ENCODE measurements at regions not wholly inside any gene's neighbourhood (a gene's known extent, or its start where the extent isn't known, plus 50 kb on each side); places are given as distances from the start of the nearest gene placed in this dataset.

DNA sequence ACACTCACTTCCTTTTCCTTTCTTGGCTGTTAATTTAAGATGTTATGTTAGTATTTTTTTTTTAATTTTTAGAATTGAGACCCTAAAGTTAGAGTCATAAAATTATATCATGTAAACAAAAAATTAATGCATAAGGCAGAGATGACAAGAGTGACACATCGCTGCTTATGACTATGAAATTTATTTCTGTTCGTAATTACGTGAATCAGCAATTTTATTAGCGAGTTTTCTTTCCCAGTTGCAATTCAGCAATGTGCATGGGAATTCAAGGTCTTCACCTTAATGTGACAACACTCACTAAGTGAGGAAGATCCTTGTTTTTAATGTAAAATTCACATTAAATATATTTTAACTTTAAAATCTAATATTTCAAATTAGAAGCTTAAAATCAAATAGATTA is 181.2 kb upstream of the SPOCK3 start:
- no peaks in the 10 kb centered on the region for H3K4me1 ChIP-seq (ENCODE audit: control insufficient read depth, insufficient read depth, low read length)
- H3K27ac ChIP-seq (ENCODE audit: low read length) = no peak overlapping the region
- DNase-seq = no peak
- WGBS (ENCODE audit: insufficient coverage, low lambda C conversion rate) = 88% methylated on average over 1 of the region's 4 CpGs
- no peaks in the 10 kb centered on the region for H3K36me3 ChIP-seq (ENCODE audit: control insufficient read depth, insufficient read depth, low read length)
- no peak overlapping the region for H3K4me3 ChIP-seq (ENCODE audit: low read length)
- H3K27me3 ChIP-seq (ENCODE audit: control insufficient read depth, insufficient read depth, low read length) = no peaks in the 10 kb centered on the region
- H3K9me3 ChIP-seq (ENCODE audit: control insufficient read depth, low read depth, low read length) = no peaks in the 10 kb centered on the region

DNA sequence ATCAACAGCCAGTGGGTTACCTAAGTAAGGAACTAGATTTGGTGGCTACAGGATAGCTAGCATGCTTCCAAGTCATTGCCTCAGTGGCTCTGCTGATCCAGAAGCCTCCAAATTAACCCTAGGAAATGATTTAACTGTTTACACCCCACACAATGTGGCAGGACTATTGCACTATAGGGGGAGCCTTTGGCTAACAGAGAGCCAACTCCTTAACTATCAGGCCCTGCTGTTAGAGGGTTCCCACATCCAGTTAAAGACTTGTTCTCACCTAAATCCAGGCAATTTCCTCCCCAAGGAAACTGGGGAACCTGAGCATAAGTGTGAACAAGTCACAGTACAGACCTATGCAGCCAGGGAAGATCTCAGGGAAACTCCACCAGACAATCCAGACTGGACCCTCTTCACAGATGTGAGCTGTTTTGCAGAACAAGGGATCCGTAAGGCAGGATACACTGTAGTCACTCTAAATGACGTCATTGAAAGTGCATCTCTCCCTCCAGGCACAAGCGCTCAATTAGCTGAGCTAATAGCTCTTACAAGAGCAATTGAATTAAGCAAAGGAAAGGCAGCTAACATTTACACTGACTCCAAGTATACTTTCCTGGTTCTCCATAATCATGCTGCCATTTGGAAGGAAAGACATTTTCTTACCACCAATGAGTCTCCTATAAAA is 185.3 kb upstream of the SPOCK3 start:
- Histone ChIP-seq H3K9me3 (ENCODE audit: control insufficient read depth, low read depth, low read length) (no peaks in the 10 kb centered on the region), H3K4me3 (ENCODE audit: low read length) (no peak overlapping the region), H3K4me1 (ENCODE audit: control insufficient read depth, insufficient read depth, low read length) (no peaks in the 10 kb centered on the region), H3K36me3 (ENCODE audit: control insufficient read depth, insufficient read depth, low read length) (no peaks in the 10 kb centered on the region), H3K27ac (ENCODE audit: low read length) (no peak overlapping the region), H3K27me3 (ENCODE audit: control insufficient read depth, insufficient read depth, low read length) (no peaks in the 10 kb centered on the region)
- no peak for DNase-seq
- no CpG with 5 or more reads among the region's 3 CpGs for WGBS (ENCODE audit: insufficient coverage, low lambda C conversion rate)

DNA sequence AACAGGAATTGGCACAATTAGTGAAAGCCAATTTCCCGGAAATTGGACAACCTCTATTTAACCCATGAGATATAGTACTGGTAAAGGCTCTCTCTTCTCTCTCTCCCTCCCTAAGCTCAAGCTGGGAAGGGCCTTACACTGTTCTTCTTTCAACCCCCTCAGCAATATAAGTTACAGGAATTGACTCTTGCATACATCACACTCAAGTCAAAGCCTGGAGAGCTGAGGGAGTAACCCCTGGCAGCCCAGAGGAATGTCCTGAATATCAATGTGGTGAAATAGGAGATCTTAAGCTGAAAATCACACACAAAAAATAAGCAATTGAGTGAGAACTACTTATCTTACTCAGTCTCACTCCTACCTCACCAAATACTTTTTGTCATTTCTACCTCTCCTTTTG is 186.9 kb upstream of the SPOCK3 start:
- no peaks in the 10 kb centered on the region for H3K9me3 ChIP-seq (ENCODE audit: control insufficient read depth, low read depth, low read length)
- no peaks in the 10 kb centered on the region for H3K4me1 ChIP-seq (ENCODE audit: control insufficient read depth, insufficient read depth, low read length)
- WGBS (ENCODE audit: insufficient coverage, low lambda C conversion rate) = 60% methylated on average over 1 of the region's 1 CpG
- no peak overlapping the region for H3K4me3 ChIP-seq (ENCODE audit: low read length)
- H3K27ac ChIP-seq (ENCODE audit: low read length) = no peak overlapping the region
- H3K36me3 ChIP-seq (ENCODE audit: control insufficient read depth, insufficient read depth, low read length) = no peaks in the 10 kb centered on the region
- no peaks in the 10 kb centered on the region for H3K27me3 ChIP-seq (ENCODE audit: control insufficient read depth, insufficient read depth, low read length)
- no peak for DNase-seq

DNA sequence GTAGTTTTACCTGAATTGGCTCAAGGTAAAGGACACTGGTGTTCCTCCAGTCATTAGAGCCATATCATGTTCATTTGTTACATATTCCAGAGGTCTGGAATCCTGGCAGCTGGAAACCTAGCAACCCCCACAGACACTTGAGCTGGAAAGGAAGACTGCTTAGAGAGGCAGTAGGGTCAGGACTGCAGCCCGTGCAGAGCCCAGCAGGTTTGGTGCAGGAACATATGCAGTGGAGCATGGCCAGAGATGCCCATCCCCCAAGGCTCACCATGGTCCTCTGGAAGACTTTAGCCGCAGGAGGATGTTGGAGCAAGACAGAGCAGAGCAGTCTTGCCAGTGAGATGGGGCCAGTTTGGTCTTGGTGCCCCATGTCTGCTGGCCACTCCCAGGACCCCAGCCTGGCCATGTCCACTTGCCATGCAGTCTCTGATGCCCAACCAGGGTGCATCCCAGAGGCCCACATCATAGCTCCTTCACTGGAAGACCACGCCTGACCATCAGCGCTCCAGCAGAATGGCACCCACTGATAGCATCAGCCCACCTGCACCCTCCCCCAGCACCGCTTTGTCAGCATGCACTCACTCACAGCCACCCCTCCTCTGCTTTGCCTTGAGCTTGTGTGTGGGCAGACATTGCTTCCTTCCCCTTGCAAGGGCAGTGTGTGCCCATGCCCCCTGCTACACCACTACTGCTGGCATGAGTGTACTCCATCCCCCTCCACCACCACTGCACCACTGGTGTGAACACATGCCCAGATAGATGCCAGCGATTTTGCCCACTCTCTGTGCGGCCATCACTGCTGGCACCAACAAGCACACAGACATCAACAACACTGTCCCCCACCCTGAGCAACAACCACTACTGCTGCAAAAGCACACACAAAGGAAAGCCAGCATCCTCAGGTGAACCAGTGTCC is 190.3 kb upstream of the SPOCK3 start:
- H3K4me1 ChIP-seq (ENCODE audit: control insufficient read depth, insufficient read depth, low read length) = no peaks in the 10 kb centered on the region
- no peaks in the 10 kb centered on the region for H3K9me3 ChIP-seq (ENCODE audit: control insufficient read depth, low read depth, low read length)
- H3K27me3 ChIP-seq (ENCODE audit: control insufficient read depth, insufficient read depth, low read length) = no peaks in the 10 kb centered on the region
- no CpG with 5 or more reads among the region's 7 CpGs for WGBS (ENCODE audit: insufficient coverage, low lambda C conversion rate)
- no peak overlapping the region for H3K4me3 ChIP-seq (ENCODE audit: low read length)
- no peaks in the 10 kb centered on the region for H3K36me3 ChIP-seq (ENCODE audit: control insufficient read depth, insufficient read depth, low read length)
- no peak overlapping the region for H3K27ac ChIP-seq (ENCODE audit: low read length)
- DNase-seq = no peak

DNA sequence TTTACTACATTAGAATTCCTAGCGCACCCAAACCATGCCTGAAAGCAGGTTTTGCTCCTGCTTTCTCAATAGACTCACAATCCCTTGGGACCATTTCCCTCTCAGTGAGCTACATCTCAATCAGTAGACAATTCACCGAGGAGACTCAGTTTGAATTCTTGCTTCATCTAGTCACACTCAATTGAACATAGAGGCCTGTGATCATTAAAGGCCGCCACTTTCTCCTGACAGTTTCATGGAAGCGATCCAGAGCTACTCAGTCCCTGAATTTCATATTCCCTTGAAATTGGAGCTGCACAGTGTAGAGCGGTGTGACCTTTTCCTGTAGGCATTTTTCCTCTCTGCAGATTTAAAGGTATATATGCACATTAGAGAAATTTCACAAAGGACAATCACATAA is 193.9 kb upstream of the SPOCK3 start:
- 100% methylated on average over 1 of the region's 5 CpGs for WGBS (ENCODE audit: insufficient coverage, low lambda C conversion rate)
- Histone ChIP-seq H3K27ac (ENCODE audit: low read length) (no peak overlapping the region), H3K4me1 (ENCODE audit: control insufficient read depth, insufficient read depth, low read length) (no peaks in the 10 kb centered on the region), H3K4me3 (ENCODE audit: low read length) (no peak overlapping the region), H3K27me3 (ENCODE audit: control insufficient read depth, insufficient read depth, low read length) (no peaks in the 10 kb centered on the region), H3K36me3 (ENCODE audit: control insufficient read depth, insufficient read depth, low read length) (no peaks in the 10 kb centered on the region), H3K9me3 (ENCODE audit: control insufficient read depth, low read depth, low read length) (no peaks in the 10 kb centered on the region)
- no peak for DNase-seq

DNA sequence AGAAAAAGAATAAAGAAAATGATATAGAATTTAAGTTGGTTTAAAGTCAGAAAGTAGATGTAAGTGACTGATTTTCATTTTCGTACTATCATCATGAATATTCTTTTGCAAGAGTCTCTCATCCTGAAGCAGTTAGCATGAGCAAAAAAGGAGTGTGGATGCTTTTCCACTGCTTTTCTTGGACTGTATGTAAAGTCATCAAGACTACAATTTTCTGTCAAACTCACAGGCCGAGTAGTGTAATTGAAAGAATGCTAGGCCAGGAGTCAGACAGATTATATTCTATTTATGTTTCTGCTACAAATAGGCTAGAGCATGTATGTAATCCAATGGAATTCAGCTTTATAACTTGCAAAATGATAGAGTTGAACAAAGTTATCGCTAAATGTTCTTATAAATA is 197.1 kb upstream of the SPOCK3 start:
- Histone ChIP-seq H3K9me3 (ENCODE audit: control insufficient read depth, low read depth, low read length) (no peaks in the 10 kb centered on the region), H3K36me3 (ENCODE audit: control insufficient read depth, insufficient read depth, low read length) (no peaks in the 10 kb centered on the region), H3K27me3 (ENCODE audit: control insufficient read depth, insufficient read depth, low read length) (no peaks in the 10 kb centered on the region), H3K27ac (ENCODE audit: low read length) (no peak overlapping the region), H3K4me1 (ENCODE audit: control insufficient read depth, insufficient read depth, low read length) (no peaks in the 10 kb centered on the region), H3K4me3 (ENCODE audit: low read length) (no peak overlapping the region)
- WGBS (ENCODE audit: insufficient coverage, low lambda C conversion rate) = 100% methylated on average over 1 of the region's 3 CpGs
- no peak for DNase-seq

DNA sequence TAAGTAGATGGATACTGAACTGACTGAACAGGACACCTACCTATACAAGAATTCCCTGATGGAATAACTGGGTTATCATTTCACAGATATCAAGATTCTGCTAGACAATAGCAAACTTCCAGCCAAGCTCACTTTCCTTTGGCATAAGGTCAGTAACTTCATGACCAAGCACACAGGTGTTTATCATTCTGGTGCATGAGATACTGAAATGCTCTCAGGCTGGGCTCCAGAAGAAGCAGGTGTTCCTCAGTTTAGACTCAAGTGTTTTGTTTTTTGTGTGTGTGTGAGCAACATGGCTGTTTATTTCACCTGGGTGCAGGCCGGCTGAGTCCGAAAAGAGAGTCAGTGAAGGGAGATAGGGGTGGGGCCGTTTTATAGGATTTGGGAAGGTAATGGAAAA is 201.5 kb upstream of the SPOCK3 start:
- WGBS (ENCODE audit: insufficient coverage, low lambda C conversion rate) = no CpG with 5 or more reads among the region's 3 CpGs
- Histone ChIP-seq H3K4me3 (ENCODE audit: low read length) (no peak overlapping the region), H3K27ac (ENCODE audit: low read length) (no peak overlapping the region), H3K4me1 (ENCODE audit: control insufficient read depth, insufficient read depth, low read length) (no peaks in the 10 kb centered on the region), H3K27me3 (ENCODE audit: control insufficient read depth, insufficient read depth, low read length) (no peaks in the 10 kb centered on the region), H3K9me3 (ENCODE audit: control insufficient read depth, low read depth, low read length) (no peaks in the 10 kb centered on the region), H3K36me3 (ENCODE audit: control insufficient read depth, insufficient read depth, low read length) (no peaks in the 10 kb centered on the region)
- no peak for DNase-seq

DNA sequence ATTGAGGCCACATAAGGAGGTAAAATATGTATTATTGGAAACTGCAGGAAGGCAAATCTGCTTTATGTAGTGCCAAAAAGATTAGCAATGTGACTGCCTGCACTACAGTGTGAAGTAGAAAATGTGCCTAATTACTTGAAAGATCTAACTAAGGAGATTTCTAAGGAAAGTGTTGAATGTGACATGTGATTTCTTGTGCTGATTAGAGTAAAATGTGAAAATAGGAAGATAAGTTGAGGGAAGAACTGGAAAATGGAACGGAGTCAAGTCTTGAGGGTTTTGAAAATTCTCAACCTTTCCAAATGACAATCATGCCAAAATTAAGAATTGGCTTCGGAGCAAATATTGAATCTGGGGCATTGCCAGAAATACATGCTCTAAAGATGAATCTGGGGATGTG is 209.5 kb upstream of the SPOCK3 start:
- Histone ChIP-seq H3K4me3 (ENCODE audit: low read length) (no peak overlapping the region), H3K4me1 (ENCODE audit: control insufficient read depth, insufficient read depth, low read length) (no peaks in the 10 kb centered on the region), H3K27ac (ENCODE audit: low read length) (no peak overlapping the region), H3K36me3 (ENCODE audit: control insufficient read depth, insufficient read depth, low read length) (no peaks in the 10 kb centered on the region), H3K9me3 (ENCODE audit: control insufficient read depth, low read depth, low read length) (no peaks in the 10 kb centered on the region), H3K27me3 (ENCODE audit: control insufficient read depth, insufficient read depth, low read length) (no peaks in the 10 kb centered on the region)
- 100% methylated on average over 2 of the region's 2 CpGs for WGBS (ENCODE audit: insufficient coverage, low lambda C conversion rate)
- no peak for DNase-seq

DNA sequence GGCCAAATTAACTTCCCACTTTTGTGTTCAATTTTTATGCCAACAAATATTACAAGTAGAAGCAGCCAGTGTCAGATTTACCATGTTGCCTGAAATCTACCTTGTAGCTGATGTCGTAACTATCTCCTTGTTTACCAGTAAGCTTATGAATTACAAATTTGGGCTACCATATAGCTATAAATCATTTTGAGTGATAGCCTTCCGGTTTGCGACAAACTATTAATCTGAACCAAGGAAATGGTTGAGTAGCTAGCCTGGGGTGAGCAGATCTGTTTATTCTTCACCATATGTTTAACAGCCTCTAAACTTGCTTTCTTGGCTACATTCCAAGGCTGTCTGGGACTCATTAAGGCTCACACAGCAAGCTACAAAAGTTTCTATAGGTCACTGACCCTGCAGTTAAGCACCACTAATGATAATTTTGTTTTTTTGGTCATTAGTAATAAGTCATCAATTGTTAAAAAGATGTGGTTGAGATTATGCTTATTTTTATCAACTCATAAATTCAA is 218.7 kb upstream of the SPOCK3 start:
- no peaks in the 10 kb centered on the region for H3K9me3 ChIP-seq (ENCODE audit: control insufficient read depth, low read depth, low read length)
- no peak overlapping the region for H3K27ac ChIP-seq (ENCODE audit: low read length)
- H3K4me3 ChIP-seq (ENCODE audit: low read length) = no peak overlapping the region
- no CpG with 5 or more reads among the region's 3 CpGs for WGBS (ENCODE audit: insufficient coverage, low lambda C conversion rate)
- no peaks in the 10 kb centered on the region for H3K27me3 ChIP-seq (ENCODE audit: control insufficient read depth, insufficient read depth, low read length)
- no peaks in the 10 kb centered on the region for H3K36me3 ChIP-seq (ENCODE audit: control insufficient read depth, insufficient read depth, low read length)
- DNase-seq = no peak
- H3K4me1 ChIP-seq (ENCODE audit: control insufficient read depth, insufficient read depth, low read length) = no peaks in the 10 kb centered on the region

DNA sequence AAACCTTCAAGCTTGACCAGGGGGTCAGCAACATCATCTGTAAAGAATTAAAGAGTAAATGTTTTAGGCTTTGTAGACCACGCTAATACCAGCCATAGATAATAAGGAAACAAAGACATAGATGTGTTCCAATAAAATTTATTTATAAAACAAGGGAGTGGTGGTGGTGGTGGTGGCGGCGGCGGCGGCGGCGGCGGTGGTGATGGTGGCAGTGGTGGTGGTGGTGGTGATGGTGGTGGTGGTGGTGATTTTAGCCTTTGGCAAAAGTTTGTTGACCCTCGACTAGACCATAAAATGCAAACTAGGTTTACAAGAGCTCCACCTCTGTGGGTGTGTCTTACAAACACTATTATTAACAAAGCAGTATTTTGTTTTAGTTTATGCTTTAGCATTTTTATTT is 222.3 kb upstream of the SPOCK3 start:
- WGBS (ENCODE audit: insufficient coverage, low lambda C conversion rate) = no CpG with 5 or more reads among the region's 9 CpGs
- H3K9me3 ChIP-seq (ENCODE audit: control insufficient read depth, low read depth, low read length) = no peaks in the 10 kb centered on the region

More for the DNA sequence above, 222.3 kb upstream of the SPOCK3 start:
- H3K27me3 ChIP-seq (ENCODE audit: control insufficient read depth, insufficient read depth, low read length) = no peaks in the 10 kb centered on the region
- H3K4me3 ChIP-seq (ENCODE audit: low read length) = no peak overlapping the region
- no peaks in the 10 kb centered on the region for H3K36me3 ChIP-seq (ENCODE audit: control insufficient read depth, insufficient read depth, low read length)
- no peak for DNase-seq
- no peak overlapping the region for H3K27ac ChIP-seq (ENCODE audit: low read length)
- H3K4me1 ChIP-seq (ENCODE audit: control insufficient read depth, insufficient read depth, low read length) = no peaks in the 10 kb centered on the region

All from large intestine (tissue), 3 donors.